ENCODE measurements at regions not wholly inside any gene's neighbourhood (a gene's known extent, or its start where the extent isn't known, plus 50 kb on each side); places are given as distances from the start of the nearest gene placed in this dataset.
A peak's percentile ranks its signal among the peaks of the same experiment; 100 is the strongest.

DNA sequence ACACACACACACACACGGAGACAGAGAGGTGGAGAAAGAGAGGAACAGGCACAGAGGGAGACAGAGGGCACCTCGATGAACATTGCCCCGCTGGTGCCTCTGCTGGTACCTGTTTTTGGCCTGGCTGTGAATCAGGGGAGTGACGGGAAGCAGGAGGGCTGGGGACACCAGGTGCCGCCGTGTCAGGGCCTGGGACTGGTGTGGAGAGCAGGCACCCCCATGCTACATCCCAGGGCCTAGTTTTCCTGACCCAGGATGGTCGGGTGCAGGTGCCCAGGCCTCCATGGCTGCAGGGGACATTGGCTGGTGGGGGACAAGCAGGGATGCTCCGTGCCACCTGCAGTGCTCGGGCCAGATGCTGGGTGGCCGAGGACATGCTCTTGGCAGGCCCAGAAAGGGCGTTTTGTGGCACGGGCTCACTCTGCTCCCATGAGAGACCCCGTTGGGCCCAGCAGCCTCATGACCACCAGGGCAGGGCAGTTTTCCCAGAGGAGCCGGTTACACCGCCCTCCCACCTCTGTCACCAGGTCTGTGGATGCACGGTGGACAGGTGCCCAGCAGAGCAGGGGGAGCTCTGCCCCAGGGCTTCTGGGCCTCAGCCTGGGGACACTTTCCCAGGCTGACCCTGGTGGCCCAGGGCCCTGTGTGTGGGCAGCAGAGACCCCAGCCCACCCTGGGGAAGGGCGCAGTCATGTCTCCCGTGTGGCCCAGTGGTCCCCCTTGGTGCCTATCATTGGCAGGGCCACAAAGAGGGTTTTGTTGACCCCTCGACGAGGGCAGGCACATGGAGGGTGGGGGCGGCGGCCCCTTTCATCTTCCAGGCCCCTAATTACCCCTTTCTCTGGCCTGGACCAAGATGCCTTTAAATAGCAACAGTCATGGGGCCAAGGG lies 207.5 kb upstream of the RTL1 start:
- no peak for DNase-seq

DNA sequence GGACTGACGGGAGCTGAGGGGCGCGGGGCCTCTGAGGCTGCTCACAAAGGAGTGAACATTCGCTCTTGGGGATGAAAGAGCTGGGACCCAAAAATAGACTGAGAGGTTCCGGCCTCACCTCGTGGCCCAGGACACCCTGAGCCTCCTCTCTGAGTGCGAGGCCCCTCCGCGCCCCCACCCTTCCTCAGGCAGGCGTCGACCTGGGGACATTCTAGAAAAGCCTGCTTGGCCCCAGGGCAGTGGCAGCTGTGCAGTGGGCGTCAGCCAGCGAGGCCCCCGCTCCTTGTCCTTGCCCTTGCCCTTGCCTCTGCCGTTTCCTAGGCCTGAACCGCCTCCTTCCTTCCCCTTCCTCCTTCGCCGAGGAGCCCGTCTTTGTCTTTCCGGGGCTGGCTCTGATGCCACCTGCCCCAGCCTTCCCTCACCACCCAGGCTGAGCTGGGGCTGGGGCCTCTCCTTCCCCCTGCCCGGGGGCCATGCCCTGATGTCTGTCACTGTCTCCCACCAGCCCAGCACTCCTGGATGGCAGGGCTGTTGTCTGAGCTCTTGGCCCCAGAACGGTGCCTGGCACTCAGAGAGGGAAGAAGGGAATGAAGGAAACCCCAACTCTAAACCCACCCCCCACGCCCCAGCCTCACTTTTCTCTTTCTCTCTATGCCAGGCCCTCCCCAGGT lies 208.2 kb upstream of the RTL1 start:
- no peak for DNase-seq

DNA sequence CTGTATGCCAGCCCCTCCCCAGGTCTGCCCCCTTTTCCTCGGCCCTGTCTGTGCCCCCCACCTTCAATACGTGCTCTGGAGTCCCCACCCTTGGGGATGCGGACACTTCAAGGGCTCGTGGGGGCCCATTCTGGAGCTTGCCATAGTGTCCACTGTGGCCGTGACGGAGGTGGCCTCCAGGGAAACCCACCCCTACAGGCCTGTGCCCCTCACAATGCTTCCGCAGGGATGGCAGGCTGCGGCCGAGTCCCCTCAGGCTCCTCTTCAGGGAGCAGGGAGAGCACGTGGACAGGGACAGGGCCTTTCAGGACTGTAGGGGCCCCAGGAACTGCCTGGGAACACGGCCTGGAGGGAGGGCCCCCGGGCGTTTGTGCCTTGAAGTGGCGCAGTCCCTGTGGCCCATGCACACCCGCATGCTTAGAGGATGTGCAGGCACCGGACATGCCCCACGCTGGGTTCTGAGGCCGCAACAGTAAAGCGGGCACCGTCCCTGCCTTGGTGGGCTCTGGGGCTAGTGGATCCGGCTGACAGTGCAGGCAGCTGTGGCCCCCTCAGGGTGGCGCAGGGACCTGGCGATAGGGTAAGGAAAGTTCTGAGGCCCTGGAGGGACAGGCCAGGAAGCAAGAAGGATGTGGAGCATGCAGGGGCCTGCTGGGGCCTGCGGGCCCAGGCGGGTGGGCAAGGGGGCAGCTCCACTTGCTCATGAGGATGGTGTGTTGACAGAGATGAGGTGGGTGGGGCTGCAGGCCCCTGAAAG lies 209.0 kb upstream of the RTL1 start:
- no peak for DNase-seq

DNA sequence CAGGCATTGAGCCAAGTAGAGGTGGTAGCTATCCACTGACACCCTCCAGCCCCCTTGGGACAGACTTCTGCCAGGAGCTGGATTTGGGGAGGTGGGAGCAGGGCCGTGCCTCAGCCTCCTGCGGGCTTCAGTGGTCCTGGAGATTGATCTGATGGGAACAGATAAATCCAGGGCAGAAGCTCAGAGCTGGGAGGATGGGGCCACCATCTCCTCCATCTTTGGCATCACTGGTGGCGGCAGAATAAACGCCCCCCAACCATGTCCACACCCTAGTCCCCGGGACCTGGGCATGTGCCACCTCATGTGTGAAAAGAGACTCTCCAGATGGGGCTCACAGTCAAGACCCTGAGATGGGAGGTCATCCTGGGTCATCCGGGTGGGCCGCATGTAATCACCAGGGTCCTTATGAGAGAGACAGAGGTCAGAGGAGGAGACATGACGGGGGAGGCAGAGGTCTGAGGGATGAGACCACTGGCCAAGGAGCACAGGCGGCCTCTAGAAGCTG lies 209.6 kb upstream of the RTL1 start:
- no peak for DNase-seq

DNA sequence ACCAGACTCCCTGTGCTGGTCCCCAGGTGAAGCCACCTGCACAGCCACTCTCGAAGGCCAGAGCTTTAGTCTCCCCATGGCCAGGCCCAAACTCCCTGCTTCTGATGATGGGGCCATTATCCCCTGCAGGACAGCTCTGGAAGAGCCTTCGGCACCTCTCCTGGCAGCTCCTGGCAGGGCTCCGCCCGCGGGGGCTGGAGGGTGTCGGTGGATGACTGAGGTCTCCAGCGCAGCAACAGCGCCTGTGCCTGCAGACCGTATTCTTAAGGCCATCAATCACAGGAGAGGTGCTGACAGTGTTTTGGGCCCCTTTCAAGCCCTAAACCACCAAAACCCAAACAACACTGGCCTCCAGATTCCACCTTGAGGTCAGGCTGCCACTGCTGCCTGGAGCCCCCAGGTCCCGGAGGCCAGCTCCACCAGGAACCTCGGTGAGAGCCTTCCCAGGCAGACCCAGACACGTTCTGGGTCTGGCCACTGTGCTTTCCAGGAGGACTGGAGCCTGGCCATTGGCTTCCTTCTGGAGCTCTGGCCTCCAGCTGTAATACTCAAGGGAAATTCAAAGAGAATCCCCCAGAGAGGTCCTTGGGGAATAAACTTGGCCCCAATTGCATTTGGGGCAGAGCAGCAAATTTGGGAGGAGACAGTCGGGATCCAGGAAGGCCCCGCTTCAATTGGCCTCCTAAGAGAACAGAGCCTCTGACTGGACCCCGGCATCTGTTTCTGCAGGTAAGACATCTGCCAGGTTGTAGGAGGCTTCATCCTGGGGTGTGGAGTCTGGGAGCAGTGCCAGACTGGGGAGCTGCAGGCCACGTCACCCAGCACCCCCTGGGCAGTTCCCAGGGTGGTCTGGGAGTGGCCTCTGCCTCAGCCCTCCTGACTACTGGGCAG lies 210.6 kb upstream of the RTL1 start:
- no peak for DNase-seq

DNA sequence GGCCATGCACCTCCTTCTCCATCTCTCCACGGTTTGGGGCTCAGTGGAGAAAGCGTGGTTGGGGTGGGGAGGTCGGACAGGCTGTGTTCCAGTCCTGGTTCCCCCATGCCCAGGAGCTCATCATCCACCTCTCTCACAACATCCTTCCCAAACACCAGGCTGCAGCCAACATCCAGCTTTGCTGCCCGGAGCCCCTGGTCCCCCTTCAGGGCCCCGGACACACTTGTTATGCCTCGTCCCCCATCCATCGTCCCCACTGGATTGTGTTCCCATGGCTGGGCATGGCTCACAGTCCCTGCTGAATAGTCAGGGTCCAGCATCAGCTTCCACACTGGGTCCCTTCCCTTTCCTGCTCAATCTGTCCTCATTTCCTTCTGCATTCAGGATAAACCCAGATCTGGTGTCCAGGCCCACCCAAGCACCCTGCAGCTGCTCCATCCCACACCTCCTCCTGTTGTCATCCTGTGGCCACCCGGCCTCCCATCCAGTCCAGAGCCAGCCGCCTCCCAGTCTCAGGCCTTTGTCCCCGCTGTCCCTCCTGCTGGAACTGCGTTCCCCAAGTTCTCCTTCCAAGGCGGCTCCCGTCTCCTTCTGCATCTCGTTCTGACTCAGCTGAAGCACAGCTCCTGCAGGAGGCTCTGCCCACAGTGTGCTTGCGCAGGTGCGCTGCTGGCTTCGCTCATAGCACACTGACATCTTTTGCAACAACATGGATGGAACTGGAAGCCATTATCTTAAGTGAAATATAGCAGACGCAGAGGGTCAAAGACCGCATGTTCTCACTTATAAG lies 211.4 kb upstream of the RTL1 start:
- no peak for DNase-seq

DNA sequence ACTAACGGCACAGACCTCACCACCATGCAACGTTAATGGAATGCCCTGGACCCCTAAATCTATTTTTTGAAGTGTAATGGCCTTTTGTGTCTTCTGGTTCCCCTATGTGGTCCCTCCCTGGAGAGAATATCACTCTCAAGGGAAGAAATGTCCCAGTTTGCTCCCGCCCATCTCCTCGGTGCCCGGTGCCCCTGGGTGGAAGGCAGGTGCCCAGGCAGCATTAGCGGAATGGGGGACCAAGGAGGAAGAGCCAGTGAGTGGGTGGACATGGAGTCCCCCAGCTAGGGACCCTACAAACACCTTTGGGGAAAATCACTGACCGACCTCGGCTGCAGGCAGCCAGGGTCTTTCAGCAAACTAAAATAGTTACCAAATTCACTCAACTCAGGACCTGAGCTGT lies 212.1 kb upstream of the RTL1 start:
- DNase-seq = no peak

DNA sequence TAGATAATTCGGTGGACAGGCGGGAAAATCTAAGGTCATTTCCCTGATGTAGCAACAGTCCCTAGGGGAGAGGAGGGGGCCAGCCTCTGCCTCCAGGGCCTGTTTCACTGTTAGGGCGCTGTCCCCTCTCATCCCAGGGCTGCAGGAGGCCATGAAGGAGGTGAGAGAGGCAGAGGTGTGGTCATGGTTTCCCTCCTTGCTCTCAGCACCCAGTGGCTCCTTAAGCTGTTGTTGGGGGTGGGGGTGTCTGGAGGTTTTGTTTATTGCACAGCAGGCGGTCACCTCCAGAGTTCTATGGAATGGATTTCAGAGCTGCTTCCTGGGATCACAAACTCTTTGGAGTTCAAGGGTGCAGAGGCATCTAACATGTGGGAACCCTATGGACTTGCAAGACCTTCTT lies 212.5 kb upstream of the RTL1 start:
- no peak for DNase-seq

DNA sequence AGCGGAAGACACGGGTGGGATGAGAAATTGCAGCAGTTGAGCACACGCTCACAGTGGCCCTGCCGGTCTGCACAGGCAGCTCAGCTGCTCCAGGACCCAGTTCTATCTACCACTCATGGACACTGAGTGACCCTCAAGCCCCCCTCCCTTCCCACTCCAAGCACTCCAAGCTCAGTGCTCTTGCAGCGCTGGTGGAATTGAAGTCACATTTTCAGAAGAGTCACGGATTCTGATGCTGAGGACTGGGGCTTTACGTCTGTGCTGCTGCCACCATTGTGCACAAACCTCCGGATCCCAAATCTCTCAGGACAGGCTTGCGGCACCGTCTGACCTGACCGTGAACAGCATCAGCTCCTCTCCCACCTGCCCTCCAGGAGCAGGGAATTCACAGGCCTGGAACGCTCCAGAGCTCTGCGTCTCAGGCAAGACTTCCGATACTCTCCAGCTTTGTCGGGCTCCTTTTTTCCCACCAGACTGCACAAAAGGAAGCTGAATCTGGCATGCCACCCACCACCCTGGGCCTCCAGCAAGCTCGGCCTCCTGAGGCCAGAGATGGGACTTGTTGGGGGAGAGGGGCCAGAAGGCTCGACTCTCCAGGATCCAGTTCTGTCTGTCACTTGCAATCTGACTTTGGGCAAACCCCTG lies 213.1 kb upstream of the RTL1 start:
- DNase-seq = no peak

DNA sequence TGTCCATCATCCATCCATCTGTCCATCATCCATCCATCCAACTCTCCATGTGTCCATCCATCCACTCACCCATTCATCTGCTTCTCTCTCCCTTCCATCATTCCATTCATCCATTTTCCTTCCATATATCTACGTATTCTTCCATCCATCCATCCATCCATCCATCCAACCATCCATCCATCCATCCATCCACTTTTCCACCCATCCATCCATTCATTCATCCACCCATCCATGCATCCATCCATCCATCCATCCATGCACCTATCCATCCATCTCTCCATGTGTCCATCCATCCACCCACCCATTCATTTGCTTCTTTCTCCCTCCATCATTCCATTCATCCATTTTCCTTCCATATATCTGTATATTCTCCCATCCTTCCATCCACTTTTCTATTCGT lies 214.0 kb upstream of the RTL1 start:
- no peak for DNase-seq

DNA sequence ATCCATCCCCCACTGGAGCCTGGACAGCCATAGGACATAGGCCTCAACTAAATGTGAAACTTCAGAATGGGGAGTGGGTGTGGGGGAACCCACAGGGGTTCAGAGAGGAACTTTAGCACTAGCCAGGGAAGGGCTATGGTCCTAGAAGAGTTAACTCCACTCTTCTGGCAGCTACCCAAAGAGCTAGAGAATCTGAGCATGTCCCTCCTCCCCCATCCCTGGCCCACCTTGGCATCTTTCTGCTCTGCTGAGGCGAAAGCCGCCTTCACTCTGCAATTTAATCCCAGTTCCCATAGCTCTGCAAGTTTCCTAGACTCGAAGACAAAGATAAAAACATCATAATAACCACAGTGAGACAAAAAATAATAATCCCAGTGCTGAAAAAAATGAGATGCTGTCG lies 214.7 kb upstream of the RTL1 start:
- no peak for DNase-seq

DNA sequence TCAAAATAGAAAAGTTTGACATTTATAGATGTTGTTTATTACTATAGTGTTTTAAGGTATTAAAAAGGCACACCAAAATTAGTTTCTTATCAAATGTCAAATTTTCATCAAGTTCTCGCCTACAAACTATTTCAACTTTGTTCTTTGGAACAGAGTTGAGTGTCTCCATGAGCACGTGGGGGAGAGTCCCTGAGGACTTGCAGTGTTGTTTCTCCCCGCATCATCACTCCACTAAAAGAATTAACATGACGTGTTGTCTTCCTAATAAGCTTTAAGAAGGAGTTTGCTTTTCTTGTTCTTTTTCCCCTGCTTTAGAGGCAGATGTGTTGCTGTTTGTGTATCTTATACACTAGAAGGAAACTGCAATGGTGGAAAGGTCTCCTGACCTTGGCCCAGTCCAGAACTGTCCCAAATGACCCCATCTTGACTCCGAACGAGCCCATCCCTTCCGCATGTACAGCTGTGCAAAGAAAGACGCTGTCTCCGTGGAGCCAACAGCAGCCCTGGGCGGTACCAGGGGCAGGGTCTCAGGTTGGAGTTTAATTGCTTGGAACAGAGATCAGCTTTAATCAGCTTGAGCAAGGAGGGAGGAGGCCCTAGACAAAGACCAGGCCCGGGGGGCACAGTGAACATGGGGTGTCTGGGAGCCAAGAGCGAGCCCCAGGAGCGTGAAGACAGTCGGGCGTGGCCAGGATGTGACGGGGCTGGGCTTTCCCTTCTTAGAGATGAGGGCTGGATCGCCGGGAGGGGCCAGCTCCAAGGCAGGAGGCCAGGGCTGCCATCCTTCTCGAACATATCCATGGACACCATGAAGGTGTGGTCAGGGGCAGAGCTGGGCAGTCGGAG lies 215.4 kb upstream of the RTL1 start:
- no peak for DNase-seq

DNA sequence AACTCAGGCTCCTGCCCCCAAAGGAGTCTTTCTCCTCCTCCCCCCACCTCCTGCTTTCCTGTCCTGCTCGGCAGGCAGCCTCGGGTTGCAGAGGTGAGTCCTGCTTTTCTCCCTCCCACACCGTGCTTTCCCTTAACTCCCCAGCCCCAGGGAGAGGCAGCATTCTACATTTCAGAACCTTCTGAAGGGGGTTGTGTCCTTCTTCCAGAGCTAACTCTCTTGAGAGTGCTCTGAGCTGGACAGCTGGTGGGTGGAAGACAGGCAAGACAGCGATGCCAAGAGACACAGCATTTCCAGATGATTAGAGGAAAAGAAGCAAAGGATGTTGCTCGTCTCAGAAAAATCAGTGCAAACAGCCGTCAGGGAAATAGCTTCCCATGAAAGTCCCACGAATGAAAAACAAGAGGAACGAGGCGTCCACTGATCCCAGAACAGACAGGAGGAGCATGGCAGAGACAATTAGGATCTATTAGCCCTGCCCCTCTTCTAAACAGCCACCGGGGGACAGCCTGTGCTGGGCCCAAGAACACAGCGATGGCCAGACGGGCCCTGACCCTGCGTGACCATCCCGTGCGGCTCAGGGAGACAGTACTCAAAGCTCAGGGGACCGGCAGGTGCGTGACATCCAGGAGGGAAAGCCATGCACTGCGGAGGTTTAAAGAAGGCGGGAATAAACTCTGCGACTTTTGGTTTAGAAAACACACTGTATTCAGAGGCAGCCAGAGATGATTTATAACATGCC lies 216.5 kb upstream of the RTL1 start:
- DNase-seq = no peak

DNA sequence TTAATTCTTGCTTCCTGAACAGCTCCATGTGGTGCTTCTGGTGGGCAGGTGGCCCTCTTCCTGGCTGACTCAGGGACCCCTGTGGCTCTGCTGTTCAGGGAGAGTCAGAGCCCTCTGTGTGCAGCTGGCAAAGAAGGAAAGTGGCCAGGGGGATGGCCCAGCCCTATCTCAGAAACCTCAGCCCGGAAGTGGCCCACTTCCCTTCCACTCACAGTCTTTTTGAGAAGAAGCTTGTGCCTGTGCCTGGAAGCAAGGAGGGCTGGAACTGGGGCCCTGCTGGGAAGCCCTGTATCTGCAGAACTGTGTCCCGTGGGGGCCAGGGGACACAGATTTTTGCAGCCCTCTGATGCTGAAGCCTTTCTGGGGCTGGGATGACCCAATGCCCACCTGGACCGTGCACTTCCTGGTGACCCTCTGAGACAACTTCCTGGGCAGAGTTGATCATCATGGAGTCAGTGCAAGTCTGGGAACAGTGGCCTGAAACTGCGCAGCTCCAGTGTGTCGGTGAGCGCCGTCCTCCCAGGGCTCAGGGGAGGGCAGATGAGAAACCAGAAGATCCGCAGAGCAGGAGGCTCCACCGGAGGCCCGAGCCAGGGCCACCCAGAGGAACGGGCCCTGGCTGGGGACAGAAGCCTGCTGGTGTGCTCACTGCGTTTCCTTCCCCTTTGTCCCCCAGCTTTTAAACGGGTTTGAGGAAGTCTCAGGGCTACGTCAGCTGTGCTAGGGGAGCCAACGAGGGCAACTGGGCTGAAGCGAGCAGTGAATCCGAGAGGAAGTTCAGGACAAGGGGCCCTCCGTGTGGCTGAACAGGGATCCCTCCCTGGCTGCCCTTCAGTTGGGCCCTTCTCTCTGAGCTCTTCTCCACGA lies 217.4 kb upstream of the RTL1 start:
- peak; percentile 50 to 90 for DNase-seq

DNA sequence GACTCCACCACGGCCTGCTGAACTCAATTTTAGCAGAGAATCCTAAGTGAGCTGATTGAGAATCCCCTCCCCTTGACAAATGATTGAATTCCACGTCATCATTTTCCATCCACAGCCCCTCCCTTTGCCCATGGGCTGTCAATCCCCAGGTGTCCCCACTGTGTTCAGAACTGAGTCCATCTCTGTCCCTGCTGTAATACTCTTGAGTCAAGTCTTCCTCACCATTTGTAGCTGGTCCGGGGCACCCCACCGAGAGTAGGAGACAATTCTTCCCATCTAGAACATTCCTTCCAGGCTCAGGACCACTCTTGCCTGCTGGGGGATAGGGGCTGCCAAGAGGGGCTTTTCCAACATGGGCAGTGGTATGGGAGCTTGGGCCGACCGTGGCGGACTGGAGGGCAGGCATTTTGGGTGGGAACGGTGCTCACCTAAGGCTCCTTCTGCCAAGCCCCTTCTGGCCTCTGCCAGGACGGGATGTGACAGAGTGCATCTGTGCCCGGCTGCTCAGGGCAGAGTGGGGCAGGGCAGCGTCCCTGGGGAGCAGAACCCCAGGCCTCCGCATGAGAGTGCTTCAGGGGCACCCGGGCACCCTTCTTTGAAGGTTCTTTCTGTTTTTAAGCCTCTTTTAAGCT lies 218.1 kb upstream of the RTL1 start:
- DNase-seq = no peak

DNA sequence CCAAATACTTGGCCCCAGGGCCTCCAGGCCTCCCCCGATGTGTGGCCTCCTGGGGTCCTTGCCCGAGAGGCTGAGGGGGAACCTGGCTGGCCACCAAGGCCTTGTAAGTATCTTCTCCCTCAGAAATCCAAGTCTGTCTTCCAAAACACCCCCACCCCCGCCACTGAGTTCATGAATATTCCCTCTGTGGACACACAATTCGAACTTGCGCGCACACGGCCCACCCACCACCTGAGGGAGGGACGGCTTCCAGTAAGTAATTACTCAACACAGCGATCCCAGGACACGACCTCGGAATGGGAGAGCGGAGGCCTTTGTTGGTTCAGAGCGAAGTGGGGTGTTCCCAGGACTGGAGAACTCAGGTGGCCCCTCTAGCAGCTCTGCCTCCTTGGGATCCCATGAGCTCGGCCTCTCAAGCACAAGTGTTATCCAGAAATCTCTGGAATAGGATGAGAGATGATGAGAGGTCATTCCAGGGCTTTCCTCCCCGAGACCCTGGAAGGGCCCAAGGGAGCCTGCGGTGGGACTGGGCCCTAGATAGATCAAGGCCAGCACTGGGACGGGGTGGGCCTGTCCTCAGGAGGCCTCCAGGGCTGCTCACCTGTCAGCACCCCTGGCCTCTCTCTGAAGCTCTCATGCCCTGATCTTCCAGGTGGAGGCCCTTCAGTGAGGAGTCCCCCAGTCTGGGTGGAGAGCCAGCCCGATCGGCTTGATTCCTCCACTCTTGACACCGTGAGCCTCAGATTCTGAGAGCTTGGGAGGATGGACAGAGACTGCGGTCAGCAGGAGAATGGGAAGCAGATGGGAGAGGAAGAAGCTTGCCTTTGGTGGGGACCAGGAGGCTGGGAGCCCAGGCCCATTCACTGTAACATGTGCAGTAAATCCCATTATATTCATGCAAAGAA lies 219.0 kb upstream of the RTL1 start:
- no peak for DNase-seq
